Astrocyte of the cerebellum (primary cell): ENCODE measurements at regions not wholly inside any gene's neighbourhood (a gene's known extent, or its start where the extent isn't known, plus 50 kb on each side); places are given as distances from the start of the nearest gene placed in this dataset.
"Not testable (repeated sequence)": the region's sequence is repeated elsewhere in the genome, so short reads cannot be mapped to it uniquely, and the experiment has no call there.

Experiments
- DNase-seq: peaks from one replicate; pipeline ENCODE4 v3.0.0-alpha.2; 2011; ENCODE audit warnings: low read depth
- H3K4me3 ChIP-seq: 2 replicates; pipeline ENCODE4 v1.5.1; 2011; ENCODE audit warnings: mild to moderate bottlenecking, low read depth, low read length, moderate library complexity
- in situ Hi-C: cut with HindIII; loops from 2 replicates; pipeline ENCODE4 v1.10.0; 2017; ENCODE audit warnings: low sequenced_read_pairs
- TF ChIP-seq, protein P1 (sequence below): IDR thresholded peaks from 2 replicates; pipeline ENCODE4 v1.5.1; 2012; ENCODE audit warnings: low read length, low read depth, moderate library complexity, mild to moderate bottlenecking; ENCODE audit errors: missing control alignments

DNA sequence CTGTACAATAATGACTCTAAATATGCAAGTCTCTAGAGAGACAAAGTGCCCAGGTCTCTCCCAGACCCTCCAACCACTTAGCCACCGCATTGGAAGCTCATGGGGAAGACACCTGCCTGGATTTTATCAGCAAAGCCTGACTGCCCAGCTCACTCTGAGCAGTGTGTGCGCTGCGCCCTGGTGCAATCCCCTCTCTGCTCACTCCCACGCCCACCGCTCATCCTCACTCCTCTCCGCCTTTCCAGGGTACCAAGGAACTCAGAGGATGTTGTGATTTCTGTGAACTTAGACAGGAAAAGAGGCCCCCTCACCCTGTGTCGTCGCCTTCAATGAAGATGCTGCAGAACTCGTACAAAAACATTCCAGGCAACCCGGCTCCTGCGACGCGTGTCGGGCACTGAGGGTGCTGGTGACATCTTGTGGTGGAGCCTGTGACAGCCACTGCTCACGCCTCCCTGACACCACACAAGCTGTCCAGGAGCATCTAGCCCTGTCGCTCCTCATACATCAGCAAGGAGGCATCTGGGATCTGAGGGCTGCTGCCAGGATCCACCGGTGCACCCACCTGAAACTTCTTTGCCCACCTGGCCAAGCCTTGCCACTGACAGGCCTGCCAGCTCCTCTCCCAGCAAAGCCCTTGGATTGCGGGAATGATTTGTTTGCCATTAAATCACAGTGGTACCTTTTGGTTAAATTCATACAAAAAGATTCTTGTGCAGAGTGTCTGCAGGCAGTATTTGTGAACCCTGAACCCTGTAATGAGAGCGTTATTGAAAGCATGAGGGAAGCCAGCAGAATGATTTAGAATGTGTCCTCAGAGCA, 220.4 kb downstream of the ZNF516 start:
- no peak overlapping the region for H3K4me3 ChIP-seq
- in situ Hi-C loops = no loop called here
- TF ChIP-seq, protein P1, sequence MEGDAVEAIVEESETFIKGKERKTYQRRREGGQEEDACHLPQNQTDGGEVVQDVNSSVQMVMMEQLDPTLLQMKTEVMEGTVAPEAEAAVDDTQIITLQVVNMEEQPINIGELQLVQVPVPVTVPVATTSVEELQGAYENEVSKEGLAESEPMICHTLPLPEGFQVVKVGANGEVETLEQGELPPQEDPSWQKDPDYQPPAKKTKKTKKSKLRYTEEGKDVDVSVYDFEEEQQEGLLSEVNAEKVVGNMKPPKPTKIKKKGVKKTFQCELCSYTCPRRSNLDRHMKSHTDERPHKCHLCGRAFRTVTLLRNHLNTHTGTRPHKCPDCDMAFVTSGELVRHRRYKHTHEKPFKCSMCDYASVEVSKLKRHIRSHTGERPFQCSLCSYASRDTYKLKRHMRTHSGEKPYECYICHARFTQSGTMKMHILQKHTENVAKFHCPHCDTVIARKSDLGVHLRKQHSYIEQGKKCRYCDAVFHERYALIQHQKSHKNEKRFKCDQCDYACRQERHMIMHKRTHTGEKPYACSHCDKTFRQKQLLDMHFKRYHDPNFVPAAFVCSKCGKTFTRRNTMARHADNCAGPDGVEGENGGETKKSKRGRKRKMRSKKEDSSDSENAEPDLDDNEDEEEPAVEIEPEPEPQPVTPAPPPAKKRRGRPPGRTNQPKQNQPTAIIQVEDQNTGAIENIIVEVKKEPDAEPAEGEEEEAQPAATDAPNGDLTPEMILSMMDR = no peak
- no peak for DNase-seq

DNA sequence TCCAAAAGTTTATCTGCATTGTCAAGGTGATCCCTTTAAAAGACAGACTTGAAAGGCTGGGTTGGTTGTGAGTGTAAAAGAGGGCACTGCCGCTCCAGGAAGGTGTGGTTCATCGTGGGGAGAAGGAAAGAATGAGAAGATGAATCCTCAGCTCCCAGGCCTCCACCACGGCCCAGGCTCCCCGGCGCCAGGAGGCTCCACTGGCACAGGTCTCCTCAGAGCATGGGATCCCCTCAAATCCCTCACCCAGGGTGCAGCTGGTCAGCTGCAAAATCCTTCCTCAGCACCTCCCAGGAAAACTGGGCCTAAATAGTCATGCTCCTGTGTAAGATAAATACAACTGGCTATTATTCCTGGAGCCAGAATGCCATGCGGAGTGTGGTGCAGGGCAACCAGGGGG, 221.1 kb downstream of the ZNF516 start:
- no peak overlapping the region for H3K4me3 ChIP-seq
- in situ Hi-C loops = no loop called here
- TF ChIP-seq, protein P1 = no peak
- DNase-seq = no peak

DNA sequence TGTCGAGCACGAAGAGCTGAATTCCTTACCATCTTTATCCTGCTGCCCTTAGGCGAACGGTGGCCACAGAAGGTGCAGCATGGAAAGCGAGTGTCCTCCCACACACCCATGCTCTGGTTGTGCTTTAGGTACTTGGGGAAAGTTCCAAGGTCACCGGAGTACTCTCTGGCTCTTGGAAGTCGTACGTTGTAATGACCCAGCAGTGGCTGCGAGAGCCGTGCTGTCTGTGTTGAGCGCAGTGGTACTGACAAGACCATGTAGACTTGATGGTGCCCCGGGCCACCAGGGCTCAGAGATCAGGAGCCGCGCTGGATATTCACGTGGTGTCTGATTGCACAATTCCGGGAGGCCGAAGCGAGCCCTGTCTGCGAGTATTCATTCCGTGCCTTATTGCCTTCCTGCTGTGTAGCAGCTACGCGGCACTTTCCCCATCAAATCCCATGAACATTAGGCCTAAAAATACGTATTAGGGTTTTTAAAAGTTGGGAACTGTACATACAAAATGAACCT, 222.0 kb downstream of the ZNF516 start:
- H3K4me3 ChIP-seq = no peak overlapping the region
- in situ Hi-C loops = no loop called here
- no peak for DNase-seq
- TF ChIP-seq, protein P1 = no peak

DNA sequence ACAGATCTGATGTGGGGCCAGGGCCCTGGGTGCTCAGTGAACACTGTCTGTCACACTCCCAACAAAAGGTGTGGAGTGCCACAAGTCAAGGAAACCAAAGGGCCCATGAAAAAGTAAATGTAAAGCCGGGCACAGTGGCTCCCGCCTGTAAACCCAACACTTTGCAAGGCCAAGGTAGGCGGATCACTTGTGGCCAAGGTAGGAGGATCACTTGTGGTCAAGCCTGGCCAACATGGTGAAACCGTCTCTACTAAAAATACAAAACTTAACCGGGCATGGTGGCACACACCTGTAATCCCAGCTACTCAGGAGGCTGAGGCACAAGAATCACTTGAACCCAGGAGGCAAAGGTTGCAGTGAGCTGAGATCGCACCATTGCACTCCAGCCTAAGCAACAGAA, 227.6 kb downstream of the ZNF516 start:
- in situ Hi-C loops, DNase-seq, H3K4me3 ChIP-seq: not testable (repeated sequence)

DNA sequence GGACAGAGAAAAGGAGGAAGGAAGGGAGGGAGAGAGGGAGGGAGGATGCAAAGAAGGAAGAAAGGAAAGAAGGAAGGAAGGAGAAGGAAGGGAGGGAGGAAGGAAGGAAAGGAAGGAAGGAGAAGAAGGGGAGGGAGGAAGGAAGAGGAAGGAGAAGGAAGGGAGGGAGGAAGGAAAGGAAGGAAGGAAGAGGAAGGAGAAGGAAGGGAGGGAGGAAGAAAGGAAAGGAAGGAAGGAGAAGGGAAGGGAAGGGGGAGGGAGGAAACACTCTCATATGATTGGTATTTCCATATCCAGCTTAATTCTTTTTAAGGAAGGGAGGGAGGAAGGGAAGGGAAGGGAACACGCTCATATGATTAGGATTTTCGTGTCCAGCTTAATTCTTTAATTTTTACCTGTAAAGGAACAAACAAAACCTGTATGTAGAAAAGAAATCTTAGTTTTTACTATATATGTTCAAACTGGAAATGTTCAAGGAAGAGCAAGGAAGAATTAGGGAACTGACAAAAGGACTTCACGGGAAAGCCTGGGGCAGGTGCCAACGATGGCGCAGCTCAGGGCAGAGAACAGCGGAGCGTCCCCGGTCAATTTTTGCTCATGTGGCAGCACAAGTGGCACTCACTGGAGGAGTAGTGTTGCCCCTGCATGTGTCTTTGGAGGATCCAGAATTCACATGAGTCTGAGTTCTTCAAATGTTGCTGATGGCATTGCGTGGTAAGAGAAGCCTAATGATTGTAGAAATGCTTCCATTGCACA, 228.6 kb downstream of the ZNF516 start:
- TF ChIP-seq, protein P1 = no peak
- H3K4me3 ChIP-seq = no peak overlapping the region
- DNase-seq = no peak
- in situ Hi-C loops = no loop called here

DNA sequence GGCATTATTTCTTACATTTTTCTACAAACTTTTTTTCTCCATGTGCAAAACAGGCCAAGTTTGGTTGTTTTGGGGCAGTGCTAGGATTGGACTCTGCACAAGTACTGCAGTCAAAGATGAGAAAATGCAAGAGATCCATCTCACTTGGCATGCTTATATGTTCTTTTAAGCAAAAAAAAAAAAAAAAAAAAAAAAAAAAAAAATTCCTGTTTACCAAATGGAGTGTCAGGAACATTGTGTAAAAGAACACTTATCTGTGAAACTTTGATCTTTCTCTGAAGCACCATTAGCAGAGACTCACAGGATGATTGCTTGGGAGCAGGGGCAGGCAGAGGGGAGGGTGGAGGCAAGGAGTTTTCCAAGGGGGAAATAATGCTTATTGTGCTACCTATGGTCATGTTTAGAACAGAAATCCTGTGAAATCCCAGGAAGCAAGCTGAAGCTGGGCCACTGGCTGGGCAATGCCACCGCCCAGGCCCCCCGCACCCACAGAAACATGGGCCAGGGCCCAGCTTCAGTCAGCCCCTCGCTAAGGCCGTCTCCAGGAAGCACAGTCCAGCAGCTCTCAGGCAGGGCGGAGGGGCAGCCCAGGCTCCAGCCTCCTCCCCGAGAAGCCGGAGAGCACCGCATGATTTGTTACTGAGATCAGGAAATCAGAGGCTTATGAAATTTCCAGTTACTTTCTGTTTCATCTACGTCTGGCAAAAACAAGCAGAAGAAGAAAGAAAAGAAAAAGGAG, 229.4 kb downstream of the ZNF516 start:
- no peak overlapping the region for H3K4me3 ChIP-seq
- in situ Hi-C loops = no loop called here
- no peak for DNase-seq
- TF ChIP-seq, protein P1 = no peak
